ENCODE measurements at regions not wholly inside any gene's neighbourhood (a gene's known extent, or its start where the extent isn't known, plus 50 kb on each side); places are given as distances from the start of the nearest gene placed in this dataset.

DNA sequence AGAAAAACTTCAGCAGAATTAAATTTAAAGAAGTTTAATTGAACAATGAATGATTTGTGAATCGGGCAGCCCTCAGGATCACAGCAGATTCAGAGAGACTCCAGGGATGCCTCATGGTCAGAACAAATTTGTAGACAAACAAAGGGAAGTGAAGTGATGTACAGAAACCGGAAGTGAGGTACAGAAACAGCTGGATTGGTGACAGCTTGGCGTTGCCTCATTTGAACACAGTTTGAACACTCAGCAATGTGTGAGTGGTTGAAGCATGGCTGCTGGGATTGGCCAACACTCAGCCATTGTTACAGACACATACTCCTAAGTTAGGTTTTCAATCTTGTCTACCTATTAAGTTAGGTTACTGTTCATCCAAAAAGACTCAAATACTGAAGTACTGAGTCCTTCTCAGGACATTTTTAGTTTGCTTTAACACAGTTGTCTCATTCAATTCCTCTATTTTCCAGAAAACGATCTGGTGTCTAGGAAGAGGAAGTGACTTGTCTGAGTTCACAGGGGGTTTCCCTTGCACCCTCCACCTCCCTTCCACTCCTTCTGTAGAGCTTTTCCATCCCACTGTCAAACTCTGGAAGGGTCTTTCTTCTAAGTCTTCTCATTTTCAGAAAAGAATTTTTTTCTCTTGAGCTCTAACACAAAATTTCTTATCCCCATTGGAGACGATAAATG, 137.9 kb downstream of the SLC4A3 start:
- Histone ChIP-seq H3K27me3 (ENCODE audit: control insufficient read depth in 5 of 5, insufficient read depth in 4 of 5, low read length in 5 of 5) (peaks cover 0 to 4% (median 0%) of the 10 kb centered on the region in 5 donors), H3K9me3 (ENCODE audit: control insufficient read depth in 5 of 5, low read length in 5 of 5) (peaks cover 0 to 9% (median 0%) of the 10 kb centered on the region in 5 donors), H3K4me1 (ENCODE audit: control insufficient read depth in 5 of 5, insufficient read depth in 5 of 5, low read length in 5 of 5) (peaks cover 0 to 6% (median 0%) of the 10 kb centered on the region in 5 donors), H3K9ac (ENCODE audit: low read length in 5 of 5) (no peak overlapping the region), H3K27ac (ENCODE audit: low read depth, low read length) (no peak overlapping the region), H3K4me3 (ENCODE audit: low read depth in 1 of 5, low read length in 5 of 5) (no peak overlapping the region), H3K36me3 (ENCODE audit: control insufficient read depth in 5 of 5, insufficient read depth in 5 of 5, low read length in 5 of 5) (no peaks in the 10 kb centered on the region)

DNA sequence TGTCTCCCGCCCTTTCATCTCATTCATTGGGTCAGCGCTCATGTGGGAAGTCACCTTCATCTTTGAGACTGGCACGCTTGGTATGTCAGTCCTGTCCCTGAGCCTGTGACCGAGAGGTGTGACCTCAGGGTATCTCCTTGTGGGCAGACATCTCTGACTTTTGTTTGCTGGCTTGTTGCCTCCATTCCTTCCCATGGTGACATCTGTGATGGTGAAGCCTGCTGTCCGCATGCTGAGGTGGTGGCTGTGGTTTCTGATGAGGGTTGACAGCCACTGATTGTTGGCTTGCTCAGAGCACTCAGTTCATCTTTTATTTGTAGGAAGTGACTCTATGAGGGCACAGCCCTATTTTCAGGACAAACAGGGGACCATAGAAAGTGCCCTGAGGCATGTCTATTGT, 139.2 kb downstream of the SLC4A3 start:
- Histone ChIP-seq H3K27me3 (ENCODE audit: control insufficient read depth in 5 of 5, insufficient read depth in 4 of 5, low read length in 5 of 5) (peaks cover 0 to 4% (median 0%) of the 10 kb centered on the region in 5 donors), H3K27ac (ENCODE audit: low read depth, low read length) (no peak overlapping the region), H3K9me3 (ENCODE audit: control insufficient read depth in 5 of 5, low read length in 5 of 5) (peaks cover 0 to 9% (median 0%) of the 10 kb centered on the region in 5 donors), H3K4me1 (ENCODE audit: control insufficient read depth in 5 of 5, insufficient read depth in 5 of 5, low read length in 5 of 5) (peaks cover 0 to 6% (median 0%) of the 10 kb centered on the region in 5 donors), H3K4me3 (ENCODE audit: low read depth in 1 of 5, low read length in 5 of 5) (no peak overlapping the region), H3K36me3 (ENCODE audit: control insufficient read depth in 5 of 5, insufficient read depth in 5 of 5, low read length in 5 of 5) (no peaks in the 10 kb centered on the region), H3K9ac (ENCODE audit: low read length in 5 of 5) (no peak overlapping the region)

DNA sequence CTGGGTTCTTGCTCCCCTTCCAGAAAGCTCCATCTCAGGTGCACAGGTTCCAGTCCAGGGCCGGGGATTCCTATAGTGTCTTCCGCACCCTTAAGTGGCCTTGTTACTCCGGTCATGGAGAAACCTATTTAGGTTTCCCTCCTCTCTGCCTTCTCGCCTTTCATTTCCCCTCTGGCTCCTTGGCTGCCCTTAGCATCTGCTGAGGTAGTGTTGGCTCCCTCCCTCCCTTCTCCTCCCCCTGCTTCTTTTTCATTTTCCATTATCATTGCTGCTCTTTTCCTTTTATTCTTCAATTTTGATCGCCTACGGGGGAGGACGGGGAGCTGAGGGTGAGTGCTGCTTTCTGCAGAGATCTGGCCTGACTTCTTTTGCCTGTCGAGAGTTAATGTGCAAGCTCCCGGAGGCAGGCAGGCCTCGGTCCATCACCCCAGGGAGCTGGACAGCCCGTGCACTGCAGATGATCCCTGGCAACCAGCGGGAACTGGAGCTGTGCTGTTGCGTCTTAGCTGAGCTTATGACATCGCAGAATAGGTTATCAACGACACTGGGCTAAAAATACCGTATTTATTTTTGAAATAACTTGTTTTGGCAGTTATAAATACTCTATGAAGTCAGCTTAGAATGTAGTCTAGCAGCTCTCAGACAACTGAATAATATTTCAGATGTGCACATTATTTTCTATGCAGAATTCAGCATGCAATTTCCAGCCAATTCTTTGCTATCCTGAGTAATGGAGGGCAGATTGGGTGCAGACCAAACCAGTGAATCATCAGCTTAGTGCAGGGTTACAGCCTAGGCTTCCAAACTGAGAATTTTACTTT, 141.9 kb downstream of the SLC4A3 start:
- no peak overlapping the region for H3K9ac ChIP-seq (ENCODE audit: low read length in 5 of 5)
- peaks cover 0 to 3% (median 0%) of the 10 kb centered on the region in 5 donors for H3K9me3 ChIP-seq (ENCODE audit: control insufficient read depth in 5 of 5, low read length in 5 of 5)
- no peaks in the 10 kb centered on the region for H3K36me3 ChIP-seq (ENCODE audit: control insufficient read depth in 5 of 5, insufficient read depth in 5 of 5, low read length in 5 of 5)
- no peak overlapping the region for H3K4me3 ChIP-seq (ENCODE audit: low read depth in 1 of 5, low read length in 5 of 5)
- peaks cover 0 to 6% (median 0%) of the 10 kb centered on the region in 5 donors for H3K4me1 ChIP-seq (ENCODE audit: control insufficient read depth in 5 of 5, insufficient read depth in 5 of 5, low read length in 5 of 5)
- peaks cover 0 to 4% (median 0%) of the 10 kb centered on the region in 5 donors for H3K27me3 ChIP-seq (ENCODE audit: control insufficient read depth in 5 of 5, insufficient read depth in 4 of 5, low read length in 5 of 5)
- no peak overlapping the region for H3K27ac ChIP-seq (ENCODE audit: low read depth, low read length)

DNA sequence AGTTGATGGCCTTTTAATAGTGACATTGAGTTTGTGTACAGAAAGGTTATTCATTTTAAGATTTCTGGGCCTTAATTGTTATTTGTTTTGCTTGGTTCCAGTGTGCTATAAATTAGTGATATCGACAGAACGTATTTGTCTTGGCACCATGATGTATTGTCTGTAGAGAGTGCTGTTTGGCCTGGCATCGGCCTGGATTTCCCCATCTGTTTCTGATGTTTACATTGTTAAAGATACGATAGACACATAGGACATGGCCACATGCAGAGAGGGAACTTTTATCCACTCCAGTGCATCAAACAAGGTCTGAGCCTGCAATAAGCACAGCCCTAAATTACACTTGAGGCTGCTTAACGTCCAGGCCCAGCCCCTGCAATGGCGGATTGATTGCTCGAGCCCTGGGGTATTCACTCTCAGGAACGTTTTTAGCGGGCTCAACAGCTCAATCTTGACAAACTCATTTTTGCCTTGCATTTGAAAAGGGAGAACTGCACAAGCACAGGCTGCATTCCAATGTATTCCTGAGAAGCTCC, 144.7 kb downstream of the SLC4A3 start:
- Histone ChIP-seq H3K4me1 (ENCODE audit: control insufficient read depth in 5 of 5, insufficient read depth in 5 of 5, low read length in 5 of 5) (peaks cover 0 to 6% (median 0%) of the 10 kb centered on the region in 5 donors), H3K27me3 (ENCODE audit: control insufficient read depth in 5 of 5, insufficient read depth in 4 of 5, low read length in 5 of 5) (no peaks in the 10 kb centered on the region), H3K4me3 (ENCODE audit: low read depth in 1 of 5, low read length in 5 of 5) (no peak overlapping the region), H3K9ac (ENCODE audit: low read length in 5 of 5) (no peak overlapping the region), H3K27ac (ENCODE audit: low read depth, low read length) (no peak overlapping the region), H3K36me3 (ENCODE audit: control insufficient read depth in 5 of 5, insufficient read depth in 5 of 5, low read length in 5 of 5) (no peaks in the 10 kb centered on the region), H3K9me3 (ENCODE audit: control insufficient read depth in 5 of 5, low read length in 5 of 5) (no peaks in the 10 kb centered on the region)

DNA sequence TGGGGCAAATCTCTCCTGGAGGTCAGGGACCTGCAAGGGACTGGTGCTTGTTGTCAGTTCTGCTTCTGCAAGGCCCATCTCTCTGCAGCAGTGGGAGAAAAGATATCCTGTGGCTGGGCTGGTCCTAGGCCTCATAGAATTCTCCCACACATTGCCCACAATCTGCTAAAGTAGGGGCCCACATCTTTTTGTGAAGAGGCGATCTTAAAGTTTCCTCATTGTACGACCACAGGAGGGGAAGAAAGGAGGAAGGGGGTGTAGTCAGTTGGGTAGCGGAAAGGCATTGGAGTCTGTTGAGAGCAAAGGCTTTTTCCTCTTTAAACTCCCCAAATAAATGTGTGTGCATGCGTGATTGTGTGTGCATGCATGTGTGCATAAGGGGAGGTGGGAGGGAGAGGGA, 145.3 kb downstream of the SLC4A3 start:
- Histone ChIP-seq H3K9me3 (ENCODE audit: control insufficient read depth in 5 of 5, low read length in 5 of 5) (no peaks in the 10 kb centered on the region), H3K4me3 (ENCODE audit: low read depth in 1 of 5, low read length in 5 of 5) (no peak overlapping the region), H3K9ac (ENCODE audit: low read length in 5 of 5) (no peak overlapping the region), H3K27ac (ENCODE audit: low read depth, low read length) (no peak overlapping the region), H3K4me1 (ENCODE audit: control insufficient read depth in 5 of 5, insufficient read depth in 5 of 5, low read length in 5 of 5) (peaks cover 0 to 6% (median 0%) of the 10 kb centered on the region in 5 donors), H3K36me3 (ENCODE audit: control insufficient read depth in 5 of 5, insufficient read depth in 5 of 5, low read length in 5 of 5) (no peaks in the 10 kb centered on the region), H3K27me3 (ENCODE audit: control insufficient read depth in 5 of 5, insufficient read depth in 4 of 5, low read length in 5 of 5) (no peaks in the 10 kb centered on the region)

DNA sequence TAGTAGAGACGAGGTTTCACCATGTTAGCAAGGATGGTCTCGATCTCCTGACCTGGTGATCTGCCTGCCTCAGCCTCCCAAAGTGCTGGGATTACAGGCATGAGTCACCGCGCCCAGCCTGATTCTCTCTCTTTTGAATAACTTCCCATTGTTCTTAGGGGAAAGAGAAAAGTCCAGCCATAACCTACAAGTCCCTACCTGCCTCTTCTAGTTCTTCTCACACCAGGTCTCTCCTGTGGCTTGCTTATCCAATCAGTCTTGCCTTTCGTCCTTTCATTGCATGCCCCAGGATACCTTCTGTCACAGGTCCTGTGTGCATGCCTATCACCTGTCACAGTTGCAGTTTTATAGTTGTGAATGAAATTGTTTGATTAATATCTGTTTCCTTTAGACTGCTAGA, 148.1 kb downstream of the SLC4A3 start:
- H3K9ac ChIP-seq (ENCODE audit: low read length in 5 of 5): no peak overlapping the region
- no peaks in the 10 kb centered on the region for H3K27me3 ChIP-seq (ENCODE audit: control insufficient read depth in 5 of 5, insufficient read depth in 4 of 5, low read length in 5 of 5)
- no peaks in the 10 kb centered on the region for H3K36me3 ChIP-seq (ENCODE audit: control insufficient read depth in 5 of 5, insufficient read depth in 5 of 5, low read length in 5 of 5)
- H3K4me3 ChIP-seq (ENCODE audit: low read depth in 1 of 5, low read length in 5 of 5): no peak overlapping the region
- no peak overlapping the region for H3K27ac ChIP-seq (ENCODE audit: low read depth, low read length)
- H3K9me3 ChIP-seq (ENCODE audit: control insufficient read depth in 5 of 5, low read length in 5 of 5): no peaks in the 10 kb centered on the region
- H3K4me1 ChIP-seq (ENCODE audit: control insufficient read depth in 5 of 5, insufficient read depth in 5 of 5, low read length in 5 of 5): no peaks in the 10 kb centered on the region

DNA sequence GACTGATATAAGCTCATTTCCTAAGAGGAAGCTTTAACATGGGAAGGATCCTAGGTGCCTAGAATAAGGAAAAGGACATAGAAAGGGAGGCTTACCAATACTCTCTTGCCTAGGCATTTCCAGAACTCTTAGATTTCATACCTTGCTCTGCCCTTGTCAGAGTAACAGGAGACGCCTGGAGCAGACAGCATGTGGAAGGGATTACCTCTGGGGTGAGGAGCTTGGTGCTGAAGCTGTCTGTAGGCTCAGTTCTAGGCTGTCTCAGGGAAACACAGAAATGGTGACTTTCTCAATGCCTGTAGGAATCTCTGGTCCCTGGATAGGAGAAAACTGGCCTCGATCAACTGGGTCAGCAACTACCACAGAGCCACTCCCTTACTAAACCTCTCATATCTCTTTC, 150.0 kb downstream of the SLC4A3 start:
- no peak overlapping the region for H3K27ac ChIP-seq (ENCODE audit: low read depth, low read length)
- no peak overlapping the region for H3K4me3 ChIP-seq (ENCODE audit: low read depth in 1 of 5, low read length in 5 of 5)
- H3K36me3 ChIP-seq (ENCODE audit: control insufficient read depth in 5 of 5, insufficient read depth in 5 of 5, low read length in 5 of 5): no peaks in the 10 kb centered on the region
- H3K9ac ChIP-seq (ENCODE audit: low read length in 5 of 5): no peak overlapping the region
- H3K9me3 ChIP-seq (ENCODE audit: control insufficient read depth in 5 of 5, low read length in 5 of 5): no peaks in the 10 kb centered on the region
- H3K4me1 ChIP-seq (ENCODE audit: control insufficient read depth in 5 of 5, insufficient read depth in 5 of 5, low read length in 5 of 5): no peaks in the 10 kb centered on the region
- no peaks in the 10 kb centered on the region for H3K27me3 ChIP-seq (ENCODE audit: control insufficient read depth in 5 of 5, insufficient read depth in 4 of 5, low read length in 5 of 5)

DNA sequence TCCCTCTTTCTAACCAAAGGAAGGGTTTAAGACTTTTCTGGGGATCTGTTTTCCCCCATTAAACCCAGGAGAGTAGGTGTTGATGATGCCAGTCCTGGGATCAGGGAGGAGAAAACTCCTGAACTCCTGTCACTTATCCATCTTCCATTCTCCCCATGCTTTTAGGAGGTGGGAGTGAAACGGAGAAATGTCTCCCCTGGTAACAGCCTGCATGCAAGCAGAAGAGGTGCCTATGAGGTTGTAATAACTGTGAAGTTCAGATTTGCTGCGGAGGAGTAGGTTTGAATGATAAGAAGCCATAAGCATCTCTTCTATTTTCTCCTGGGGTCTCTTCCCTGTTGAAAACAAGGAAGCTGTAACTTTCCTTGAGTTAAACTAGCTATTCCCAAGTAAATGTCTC, 150.8 kb downstream of the SLC4A3 start:
- H3K27me3 ChIP-seq (ENCODE audit: control insufficient read depth in 5 of 5, insufficient read depth in 4 of 5, low read length in 5 of 5): no peaks in the 10 kb centered on the region
- H3K4me1 ChIP-seq (ENCODE audit: control insufficient read depth in 5 of 5, insufficient read depth in 5 of 5, low read length in 5 of 5): peaks cover 0 to 1% (median 0%) of the 10 kb centered on the region in 5 donors
- H3K9ac ChIP-seq (ENCODE audit: low read length in 5 of 5): no peak overlapping the region
- H3K36me3 ChIP-seq (ENCODE audit: control insufficient read depth in 5 of 5, insufficient read depth in 5 of 5, low read length in 5 of 5): no peaks in the 10 kb centered on the region
- no peaks in the 10 kb centered on the region for H3K9me3 ChIP-seq (ENCODE audit: control insufficient read depth in 5 of 5, low read length in 5 of 5)
- H3K4me3 ChIP-seq (ENCODE audit: low read depth in 1 of 5, low read length in 5 of 5): no peak overlapping the region
- no peak overlapping the region for H3K27ac ChIP-seq (ENCODE audit: low read depth, low read length)

DNA sequence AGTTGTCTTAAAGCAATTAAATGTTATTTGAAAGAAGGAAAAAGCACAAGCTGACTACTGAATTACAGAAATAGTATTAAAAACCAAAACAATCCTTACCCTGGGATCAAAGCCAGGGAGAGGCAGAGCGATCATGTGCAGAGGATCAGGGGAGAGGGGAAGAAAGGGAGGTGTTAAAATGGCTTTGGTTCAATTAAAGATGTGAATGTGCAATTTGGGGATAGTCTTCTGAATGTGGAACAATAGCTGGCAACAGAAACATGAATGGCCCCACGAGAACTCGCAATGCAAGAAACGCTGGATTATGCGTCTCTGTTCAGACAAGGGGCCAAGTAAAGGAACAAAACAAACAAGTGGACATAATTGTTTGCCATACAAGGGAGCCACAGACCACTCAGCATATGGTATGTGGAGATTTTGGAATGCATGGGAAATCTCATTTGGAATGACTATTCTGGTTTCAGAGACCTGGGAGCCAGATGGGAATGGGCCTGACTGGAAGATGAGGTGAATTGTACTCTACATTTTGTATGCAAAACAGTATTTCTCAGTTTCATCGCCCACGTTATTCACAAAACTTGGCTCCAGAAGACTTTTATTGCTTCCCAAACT, 155.4 kb downstream of the SLC4A3 start:
- Histone ChIP-seq H3K4me1 (ENCODE audit: control insufficient read depth in 5 of 5, insufficient read depth in 5 of 5, low read length in 5 of 5) (peaks cover 0 to 8% (median 4%) of the 10 kb centered on the region in 5 donors), H3K27me3 (ENCODE audit: control insufficient read depth in 5 of 5, insufficient read depth in 4 of 5, low read length in 5 of 5) (peaks cover 0 to 5% (median 0%) of the 10 kb centered on the region in 5 donors), H3K9me3 (ENCODE audit: control insufficient read depth in 5 of 5, low read length in 5 of 5) (no peaks in the 10 kb centered on the region), H3K9ac (ENCODE audit: low read length in 5 of 5) (no peak overlapping the region), H3K4me3 (ENCODE audit: low read depth in 1 of 5, low read length in 5 of 5) (no peak overlapping the region), H3K27ac (ENCODE audit: low read depth, low read length) (no peak overlapping the region), H3K36me3 (ENCODE audit: control insufficient read depth in 5 of 5, insufficient read depth in 5 of 5, low read length in 5 of 5) (no peaks in the 10 kb centered on the region)

All from subcutaneous abdominal adipose tissue (tissue), 5 donors.